ENCODE measurements at regions not wholly inside any gene's neighbourhood (a gene's known extent, or its start where the extent isn't known, plus 50 kb on each side); places are given as distances from the start of the nearest gene placed in this dataset.

DNA sequence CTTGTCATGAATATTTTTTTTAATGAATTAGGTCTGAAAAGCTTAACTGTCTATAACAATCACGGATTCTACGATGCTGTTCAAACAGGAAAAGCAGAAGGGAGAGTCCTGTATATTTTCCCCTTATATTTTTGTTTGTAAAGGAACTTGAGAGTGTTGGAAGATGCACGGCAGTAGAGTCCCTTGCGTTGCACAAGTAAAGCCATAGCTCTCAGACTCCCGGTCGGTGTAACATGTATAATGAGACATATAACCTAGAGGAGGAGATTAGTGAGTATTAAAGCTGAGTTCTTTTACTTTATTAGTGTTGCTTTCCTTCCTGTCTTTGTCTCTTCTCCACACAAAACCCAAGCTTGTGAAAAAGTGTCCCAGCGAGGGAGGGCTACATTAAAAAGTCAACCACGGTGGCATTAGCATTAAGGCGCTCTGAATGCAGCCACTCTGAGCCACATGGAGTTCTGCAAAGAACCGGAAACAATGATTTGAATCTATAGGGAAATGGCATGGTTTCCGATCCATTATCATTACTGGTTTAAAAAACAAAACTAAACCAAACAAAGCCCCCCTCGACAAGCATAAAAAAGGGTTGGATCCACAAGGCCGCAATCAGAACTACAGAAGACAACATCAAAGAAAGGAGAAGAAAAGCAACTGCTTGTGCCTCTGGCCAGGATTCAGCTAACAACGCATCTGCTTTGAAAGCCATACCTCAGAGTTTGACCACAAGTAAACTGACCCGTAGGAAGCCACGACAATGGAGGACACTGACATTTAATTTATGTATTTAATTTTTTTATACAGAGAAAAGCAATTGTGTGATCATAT lies 356.8 kb downstream of the LMO4 start:
- TF ChIP-seq CTCF (IDR thresholded peaks at IDR 0.05; ENCODE audit: control extremely low read depth, extremely low read depth, low read depth, missing control alignments), result no peak
- DNase-seq (ENCODE audit: extremely low spot score), result no peak
- CTCF ChIA-PET, result interaction anchor here (1.4 kb wide), 1 partner anchor 8 kb away, joined by 3 read pairs; no protein-coding TSS in a partner anchor
- POLR2A ChIA-PET, result no interaction called here

DNA sequence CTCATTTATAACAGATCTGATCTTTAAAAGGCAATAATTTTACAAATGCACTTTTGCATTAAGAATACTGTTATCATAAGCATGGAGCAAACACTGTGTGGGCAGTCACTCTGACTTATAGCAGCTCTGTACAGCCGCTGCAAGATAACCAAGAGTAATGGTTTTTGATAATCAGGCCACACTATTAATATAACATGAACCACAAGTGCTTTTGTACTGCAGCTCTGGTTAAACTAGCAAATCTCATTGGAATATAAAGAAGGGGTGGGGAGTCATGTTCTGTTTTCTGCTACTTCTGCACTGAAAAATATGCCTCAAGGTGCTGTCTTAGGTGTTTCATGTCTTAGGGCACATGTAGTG lies 357.4 kb downstream of the LMO4 start:
- CTCF ChIA-PET, result no interaction called here
- POLR2A ChIA-PET, result no interaction called here
- TF ChIP-seq CTCF (IDR thresholded peaks at IDR 0.05; ENCODE audit: control extremely low read depth, extremely low read depth, low read depth, missing control alignments), result no peak
- no peak for DNase-seq (ENCODE audit: extremely low spot score)

DNA sequence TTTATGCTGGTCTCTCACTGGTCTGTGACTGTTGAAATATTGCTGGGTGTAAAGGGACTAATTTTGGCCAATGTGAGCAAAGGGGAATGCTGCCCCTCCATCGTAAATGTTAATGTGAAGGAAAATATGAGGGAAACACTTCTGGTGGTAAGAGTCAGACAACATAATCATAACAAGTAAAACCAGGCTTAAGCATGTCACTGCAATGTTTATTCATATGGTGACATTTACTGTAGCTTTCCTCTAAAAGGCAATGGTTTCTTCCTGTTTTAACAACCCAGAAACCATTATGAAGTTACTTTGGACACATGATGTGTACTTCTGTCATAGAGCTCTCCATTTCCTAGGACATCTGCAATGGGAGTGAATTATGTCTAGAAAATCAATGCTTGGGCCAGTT lies 358.0 kb downstream of the LMO4 start:
- ChIA-PET CTCF (no interaction called here), POLR2A (no interaction called here)
- no peak for TF ChIP-seq CTCF (IDR thresholded peaks at IDR 0.05; ENCODE audit: control extremely low read depth, extremely low read depth, low read depth, missing control alignments)
- DNase-seq (ENCODE audit: extremely low spot score), result no peak

- DNase-seq (ENCODE audit: extremely low spot score), result no peak
- no peak for TF ChIP-seq CTCF (IDR thresholded peaks at IDR 0.05; ENCODE audit: control extremely low read depth, extremely low read depth, low read depth, missing control alignments)
- CTCF ChIA-PET, result interaction anchor here (1.4 kb wide), 1 partner anchor 118 kb away, joined by 3 read pairs; no protein-coding TSS in a partner anchor
- POLR2A ChIA-PET, result no interaction called here
Measured at GRCh38 chr1:87688136-87688535, 359.5 kb downstream of the LMO4 start.

GRCh38 chr1:87689487-87689886 lies 360.8 kb downstream of the LMO4 start:
- CTCF ChIA-PET, result no interaction called here
- POLR2A ChIA-PET, result no interaction called here
- TF ChIP-seq CTCF (IDR thresholded peaks at IDR 0.05; ENCODE audit: control extremely low read depth, extremely low read depth, low read depth, missing control alignments), result no peak
- no peak for DNase-seq (ENCODE audit: extremely low spot score)

DNA sequence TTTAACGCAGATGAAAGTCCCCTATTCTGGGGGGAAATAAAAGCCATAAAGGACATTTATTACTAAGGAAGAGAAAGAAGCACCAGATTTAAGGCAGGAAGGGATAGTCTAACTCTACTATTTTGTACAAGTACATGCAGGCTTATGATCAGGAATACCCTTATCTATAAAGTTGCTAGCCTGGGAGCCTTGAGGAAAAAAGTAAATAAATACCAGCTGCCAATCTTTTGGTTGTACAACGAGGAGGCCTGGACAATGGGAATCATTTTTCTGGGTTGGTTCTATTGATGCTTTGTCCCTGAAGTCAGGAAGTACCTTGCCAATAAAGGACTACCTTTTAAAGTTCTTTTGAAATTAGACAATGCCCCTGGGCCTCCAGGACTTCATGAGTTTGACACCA lies 367.8 kb downstream of the LMO4 start:
- DNase-seq (ENCODE audit: extremely low spot score), result no peak
- ChIA-PET POLR2A (no interaction called here), CTCF (no interaction called here)
- no peak for TF ChIP-seq CTCF (IDR thresholded peaks at IDR 0.05; ENCODE audit: control extremely low read depth, extremely low read depth, low read depth, missing control alignments)

Measured in GM10248 (cell line).